HG03460 (cell line): ENCODE measurements at regions not wholly inside any gene's neighbourhood (a gene's known extent, or its start where the extent isn't known, plus 50 kb on each side); places are given as distances from the start of the nearest gene placed in this dataset.
"Not testable (repeated sequence)": the region's sequence is repeated elsewhere in the genome, so short reads cannot be mapped to it uniquely, and the experiment has no call there.

Experiments
- ATAC-seq: cut with Tn5 transposase; IDR thresholded peaks from one replicate; pipeline ENCODE4 v1.9.1; 2021; ENCODE audit not compliant: unreplicated experiment

- ATAC-seq, result no peak
Observed at GRCh38 chr14:84425968-84426367, 1104.0 kb upstream of the FLRT2 start.

- ATAC-seq, result no peak
Observed at GRCh38 chr14:84432676-84433075, 1097.3 kb upstream of the FLRT2 start.

- ATAC-seq, result no peak
Observed at GRCh38 chr14:84433961-84434360, 1096.0 kb upstream of the FLRT2 start.

GRCh38 chr14:84435820-84436324 lies 1094.1 kb upstream of the FLRT2 start:
- no peak for ATAC-seq

GRCh38 chr14:84436528-84436927 lies 1093.4 kb upstream of the FLRT2 start:
- ATAC-seq, result no peak

- no peak for ATAC-seq
Observed at GRCh38 chr14:84442521-84442920, 1087.4 kb upstream of the FLRT2 start.

- no peak for ATAC-seq
Observed at GRCh38 chr14:84445486-84445885, 1084.5 kb upstream of the FLRT2 start.

GRCh38 chr14:84446250-84446649 lies 1083.7 kb upstream of the FLRT2 start:
- ATAC-seq, result no peak

- no peak for ATAC-seq
Observed at GRCh38 chr14:84453307-84453950, 1076.5 kb upstream of the FLRT2 start.

- no peak for ATAC-seq
Observed at GRCh38 chr14:84454114-84454513, 1075.8 kb upstream of the FLRT2 start.

- no peak for ATAC-seq
Observed at GRCh38 chr14:84456946-84457345, 1073.0 kb upstream of the FLRT2 start.

- no peak for ATAC-seq
Observed at GRCh38 chr14:84458881-84459280, 1071.1 kb upstream of the FLRT2 start.

- ATAC-seq, result no peak
Observed at GRCh38 chr14:84465880-84466279, 1064.1 kb upstream of the FLRT2 start.

GRCh38 chr14:84468153-84468552 lies 1061.8 kb upstream of the FLRT2 start:
- ATAC-seq, result no peak

GRCh38 chr14:84477996-84478395 lies 1051.9 kb upstream of the FLRT2 start:
- ATAC-seq, result no peak

GRCh38 chr14:84482256-84483071 lies 1047.5 kb upstream of the FLRT2 start:
- ATAC-seq, result no peak

GRCh38 chr14:84483072-84483420 lies 1046.9 kb upstream of the FLRT2 start:
- ATAC-seq, result no peak

GRCh38 chr14:84484243-84484642 lies 1045.7 kb upstream of the FLRT2 start:
- ATAC-seq, result not testable (repeated sequence)

GRCh38 chr14:84485036-84485435 lies 1044.9 kb upstream of the FLRT2 start:
- no peak for ATAC-seq

- no peak for ATAC-seq
Observed at GRCh38 chr14:84490081-84490480, 1039.9 kb upstream of the FLRT2 start.

- no peak for ATAC-seq
Observed at GRCh38 chr14:84492685-84493084, 1037.3 kb upstream of the FLRT2 start.

GRCh38 chr14:84493779-84494178 lies 1036.2 kb upstream of the FLRT2 start:
- ATAC-seq, result no peak
